Thoracic aorta (tissue), 2 donors: ENCODE measurements at regions not wholly inside any gene's neighbourhood (a gene's known extent, or its start where the extent isn't known, plus 50 kb on each side); places are given as distances from the start of the nearest gene placed in this dataset.

Source experiments
- ATAC-seq: fragments of 150-250 bp; one replicate; pipeline ENCODE4 v1.8.0; 2017; ENCODE audit warnings: low read depth; ENCODE audit not compliant: insufficient number of reproducible peaks, low FRiP score
- DNase-seq: peaks from one replicate; pipeline ENCODE4 v3.0.0-alpha.2; 2020; ENCODE audit warnings: low spot score
- H3K27ac ChIP-seq, 2 donors: fragments of 200-600 bp; sonication (generic); 1 replicate in 1 of 2; 2 replicates in 1 of 2; pipeline ENCODE4 v1.5.1; 2016; ENCODE audit warnings: mild to moderate bottlenecking in 2 of 2, moderate library complexity in 2 of 2
- H3K27me3 ChIP-seq: fragments of 200-600 bp; sonication (generic); replicated peaks from 2 replicates; pipeline ENCODE4 v1.6.0; 2016; ENCODE audit warnings: mild to moderate bottlenecking; ENCODE audit not compliant: insufficient read depth
- H3K36me3 ChIP-seq: fragments of 200-600 bp; sonication (generic); one replicate; pipeline ENCODE4 v1.5.1; 2016
- H3K4me1 ChIP-seq, 2 donors: fragments of 200-600 bp; sonication (generic); 1 replicate in 1 of 2; 2 replicates in 1 of 2; pipeline versions ENCODE4 v1.5.1 to v1.6.0; 2016; ENCODE audit warnings: low read depth in 2 of 2, mild to moderate bottlenecking in 1 of 2; ENCODE audit not compliant: control insufficient read depth in 1 of 2
- H3K4me3 ChIP-seq: fragments of 200-600 bp; sonication (generic); 2 replicates; pipeline ENCODE4 v1.5.1; 2016; ENCODE audit warnings: mild to moderate bottlenecking
- H3K9me3 ChIP-seq: fragments of 200-600 bp; sonication (generic); 2 replicates; pipeline ENCODE4 v1.5.1; 2016
- TF ChIP-seq, protein P1 (sequence below): fragments of 200-600 bp; sonication (generic); IDR thresholded peaks from one replicate; pipeline ENCODE4 v1.5.1; 2019; ENCODE audit warnings: antibody characterized with exemption

DNA sequence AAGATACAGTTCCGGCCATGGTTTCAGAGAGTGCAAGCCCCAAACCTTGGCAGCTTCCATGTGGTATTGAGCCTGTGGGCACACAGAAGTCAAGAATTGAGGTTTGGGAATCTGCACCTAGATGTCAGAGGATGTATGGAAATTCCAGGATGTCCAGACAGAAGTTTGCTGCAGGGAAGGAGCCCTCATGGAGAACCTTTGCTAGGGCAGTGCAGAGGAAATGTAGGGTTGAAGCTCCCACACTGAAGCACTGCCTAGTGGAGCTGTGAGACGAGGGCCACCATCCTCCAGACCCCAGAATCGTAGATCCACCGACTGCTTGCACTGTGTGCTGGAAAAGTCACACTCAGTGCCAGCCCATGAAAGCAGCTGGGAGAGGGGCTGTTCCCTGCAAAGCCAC is 267.5 kb downstream of the OGFRL1 start:
- ATAC-seq, result no peak
- Histone ChIP-seq H3K27ac (no peak overlapping the region), H3K4me3 (no peak overlapping the region), H3K27me3 (no peaks in the 10 kb centered on the region), H3K9me3 (peaks cover 7% of the 10 kb centered on the region), H3K36me3 (no peaks in the 10 kb centered on the region), H3K4me1 (no peaks in the 10 kb centered on the region)
- TF ChIP-seq, protein P1, sequence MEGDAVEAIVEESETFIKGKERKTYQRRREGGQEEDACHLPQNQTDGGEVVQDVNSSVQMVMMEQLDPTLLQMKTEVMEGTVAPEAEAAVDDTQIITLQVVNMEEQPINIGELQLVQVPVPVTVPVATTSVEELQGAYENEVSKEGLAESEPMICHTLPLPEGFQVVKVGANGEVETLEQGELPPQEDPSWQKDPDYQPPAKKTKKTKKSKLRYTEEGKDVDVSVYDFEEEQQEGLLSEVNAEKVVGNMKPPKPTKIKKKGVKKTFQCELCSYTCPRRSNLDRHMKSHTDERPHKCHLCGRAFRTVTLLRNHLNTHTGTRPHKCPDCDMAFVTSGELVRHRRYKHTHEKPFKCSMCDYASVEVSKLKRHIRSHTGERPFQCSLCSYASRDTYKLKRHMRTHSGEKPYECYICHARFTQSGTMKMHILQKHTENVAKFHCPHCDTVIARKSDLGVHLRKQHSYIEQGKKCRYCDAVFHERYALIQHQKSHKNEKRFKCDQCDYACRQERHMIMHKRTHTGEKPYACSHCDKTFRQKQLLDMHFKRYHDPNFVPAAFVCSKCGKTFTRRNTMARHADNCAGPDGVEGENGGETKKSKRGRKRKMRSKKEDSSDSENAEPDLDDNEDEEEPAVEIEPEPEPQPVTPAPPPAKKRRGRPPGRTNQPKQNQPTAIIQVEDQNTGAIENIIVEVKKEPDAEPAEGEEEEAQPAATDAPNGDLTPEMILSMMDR, result no peak
- DNase-seq, result no peak

DNA sequence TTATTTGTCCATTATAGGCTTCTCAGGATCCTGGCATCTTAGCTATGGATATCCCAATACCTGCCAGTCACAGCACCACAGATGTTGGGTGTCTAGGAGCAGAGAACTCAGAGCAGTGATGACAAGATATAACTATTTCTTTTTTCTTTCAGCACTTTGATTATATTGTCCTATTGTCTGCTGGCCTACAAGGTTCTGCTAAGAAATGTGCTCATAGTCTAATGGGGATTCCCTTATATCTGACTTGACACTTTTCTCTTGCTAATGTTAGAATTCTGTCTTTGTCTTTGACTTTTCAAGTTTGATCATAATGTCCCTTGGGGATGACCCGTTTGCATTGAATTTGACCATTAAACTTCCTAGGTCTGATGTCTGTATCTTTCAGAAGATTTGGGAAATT is 270.4 kb downstream of the OGFRL1 start:
- ATAC-seq (no peak), DNase-seq (no peak)
- no peaks in the 10 kb centered on the region for H3K27me3 ChIP-seq
- TF ChIP-seq, protein P1, result no peak
- H3K27ac ChIP-seq, result no peak overlapping the region
- H3K36me3 ChIP-seq, result no peaks in the 10 kb centered on the region
- H3K4me1 ChIP-seq, result no peaks in the 10 kb centered on the region
- H3K9me3 ChIP-seq, result peaks cover 7% of the 10 kb centered on the region
- no peak overlapping the region for H3K4me3 ChIP-seq

DNA sequence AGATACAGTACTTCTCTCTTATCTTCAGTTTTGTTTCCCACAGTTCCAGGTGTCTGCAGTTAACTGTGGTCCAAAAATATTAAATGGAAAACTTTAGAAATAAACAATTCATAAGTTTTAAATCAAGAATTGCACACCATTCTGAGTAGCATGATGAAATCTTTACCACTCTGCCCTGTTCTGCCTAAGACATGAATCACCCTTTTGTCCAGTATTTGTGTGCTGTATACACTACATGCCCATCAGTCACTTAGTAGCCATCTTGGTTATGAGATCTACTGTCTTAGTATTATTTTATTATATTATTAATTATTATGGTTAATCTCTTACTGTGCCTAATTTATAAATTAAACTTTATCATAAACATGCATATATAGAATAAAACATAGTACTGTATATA is 279.0 kb downstream of the OGFRL1 start:
- Histone ChIP-seq H3K4me1 (no peaks in the 10 kb centered on the region), H3K27me3 (no peaks in the 10 kb centered on the region), H3K4me3 (no peak overlapping the region), H3K27ac (no peak overlapping the region), H3K36me3 (no peaks in the 10 kb centered on the region), H3K9me3 (no peaks in the 10 kb centered on the region)
- DNase-seq, result no peak
- ATAC-seq, result no peak
- TF ChIP-seq, protein P1, result no peak

DNA sequence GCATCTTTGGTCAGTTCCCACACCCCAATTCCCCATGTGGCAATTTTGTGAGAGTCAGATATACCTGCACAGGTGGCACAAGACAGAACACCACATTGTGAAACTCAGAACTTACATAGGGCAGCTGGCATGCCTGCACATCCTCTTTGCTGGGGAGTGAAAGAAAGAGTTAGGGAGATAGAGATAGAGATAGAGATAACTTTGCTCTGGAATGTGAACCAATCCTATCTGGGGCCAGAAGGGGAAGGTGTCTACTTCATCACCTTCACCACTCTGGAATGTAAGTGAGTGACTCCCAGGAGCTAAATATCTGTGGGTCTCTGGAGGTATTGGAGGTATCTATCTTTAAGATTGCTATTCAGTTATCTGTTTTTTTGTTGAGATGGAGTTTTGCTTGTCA is 289.2 kb downstream of the OGFRL1 start:
- Histone ChIP-seq H3K36me3 (no peaks in the 10 kb centered on the region), H3K27me3 (no peaks in the 10 kb centered on the region), H3K27ac (no peak overlapping the region), H3K4me1 (no peaks in the 10 kb centered on the region), H3K4me3 (no peak overlapping the region), H3K9me3 (no peaks in the 10 kb centered on the region)
- ATAC-seq, result no peak
- no peak for DNase-seq
- TF ChIP-seq, protein P1, result no peak

DNA sequence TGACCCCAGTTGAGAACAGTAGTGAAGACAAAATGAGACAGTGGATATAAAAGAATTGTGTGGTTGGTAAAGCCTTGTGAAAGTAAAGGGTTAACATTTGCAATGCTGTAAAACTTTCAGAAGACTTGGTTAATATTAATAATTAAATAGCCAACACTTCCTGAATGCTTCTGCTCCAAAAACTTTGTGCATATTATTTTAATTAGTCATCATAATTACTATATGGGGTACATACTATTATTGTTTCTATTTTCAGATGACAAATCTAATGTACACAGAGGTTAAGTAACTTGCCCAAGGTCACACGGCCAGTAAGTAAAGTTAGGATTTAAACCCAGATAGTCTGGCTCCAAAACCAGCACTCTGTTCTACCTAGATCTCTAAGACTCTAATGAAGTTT is 291.3 kb downstream of the OGFRL1 start:
- no peak overlapping the region for H3K27ac ChIP-seq
- H3K4me1 ChIP-seq, result no peaks in the 10 kb centered on the region
- no peak overlapping the region for H3K4me3 ChIP-seq
- no peaks in the 10 kb centered on the region for H3K36me3 ChIP-seq
- ATAC-seq (no peak), DNase-seq (no peak)
- no peaks in the 10 kb centered on the region for H3K9me3 ChIP-seq
- TF ChIP-seq, protein P1, result no peak
- no peaks in the 10 kb centered on the region for H3K27me3 ChIP-seq
